ENCODE measurements at regions not wholly inside any gene's neighbourhood (a gene's known extent, or its start where the extent isn't known, plus 50 kb on each side); places are given as distances from the start of the nearest gene placed in this dataset.

GRCh38 chr13:86095351-86095750 is 296.1 kb upstream of the SLITRK6 start:
- TF ChIP-seq E2F5 (CRISPR knock-in tag; conservative IDR thresholded peaks at IDR 0.05) = no peak
- no peak for TF ChIP-seq NFIB (CRISPR knock-in tag; IDR thresholded peaks at IDR 0.05; ENCODE audit: borderline replicate concordance)
- TF ChIP-seq MTERF4 (CRISPR knock-in tag; IDR thresholded peaks at IDR 0.05) = no peak
- no peak for TF ChIP-seq ZSCAN31 (CRISPR knock-in tag; IDR thresholded peaks at IDR 0.05; ENCODE audit: low read depth)
- no peak for TF ChIP-seq ZFY (CRISPR knock-in tag; IDR thresholded peaks at IDR 0.05)
- no peak for TF ChIP-seq POGZ (CRISPR knock-in tag; IDR thresholded peaks at IDR 0.05)
- TF ChIP-seq HDAC1 (CRISPR knock-in tag; IDR thresholded peaks at IDR 0.05) = no peak
- no peak for TF ChIP-seq THAP11 (CRISPR knock-in tag; IDR thresholded peaks at IDR 0.05)
- TF ChIP-seq MXD3 (CRISPR knock-in tag; IDR thresholded peaks at IDR 0.05) = no peak

More at GRCh38 chr13:86095351-86095750, 296.1 kb upstream of the SLITRK6 start:
- Histone ChIP-seq H2AFZ (ENCODE audit: low read length) (no peak overlapping the region), H3K4me1 (ENCODE audit: insufficient read depth, low read length) (no peaks in the 10 kb centered on the region), H3K4me2 (ENCODE audit: low read depth, low read length) (no peak overlapping the region), H3K27ac (ENCODE audit: extremely low read length, insufficient read depth, low read length) (no peak overlapping the region), H3K27me3 (ENCODE audit: control insufficient read depth in 1 of 2, insufficient read depth in 2 of 2, low read length in 2 of 2) (no peaks in the 10 kb centered on the region), H4K20me1 (ENCODE audit: insufficient read depth, low read length) (no peaks in the 10 kb centered on the region), H3K9me3 (ENCODE audit: low read length) (no peaks in the 10 kb centered on the region), H3K79me2 (ENCODE audit: insufficient read depth, low read length) (no peaks in the 10 kb centered on the region), H3K36me3 (replicated peaks in 1 of 2; ENCODE audit: control insufficient read depth in 1 of 2, insufficient read depth in 2 of 2, low read length in 2 of 2) (no peaks in the 10 kb centered on the region), H3K4me3 (replicated peaks in 1 of 3; ENCODE audit: insufficient read depth in 1 of 3, low read depth in 2 of 3, low read length in 3 of 3) (no peak overlapping the region), H3K9ac (ENCODE audit: insufficient read depth, low read depth, low read length) (no peak overlapping the region)
- no peak for ATAC-seq
- in situ Hi-C loops (cut with HindIII; ENCODE audit: extremely low pct_ligation_motif_present, low pct_unique_long_range_greater_than_20kb) = no loop called here
- 4% methylated on average over 3 of the region's 3 CpGs for WGBS (ENCODE audit: low lambda C conversion rate)
- POLR2A ChIA-PET = no interaction called here
- FAIRE-seq = no peak
- CTCF ChIA-PET (ENCODE audit: low intra/inter-chr PET ratio, low total read pairs) = no interaction called here
- intact Hi-C loops (cut with micrococcal nuclease; ENCODE audit: unreplicated experiment) = no loop called here
- BruUV-seq (replicated peaks) = no TSS peak
- no peak for DNase-seq (ENCODE audit: low spot score)

All from HepG2 (cell line).